Endothelial cell (in vitro differentiated cells): ENCODE measurements at regions not wholly inside any gene's neighbourhood (a gene's known extent, or its start where the extent isn't known, plus 50 kb on each side); places are given as distances from the start of the nearest gene placed in this dataset.

Source experiments
- DNase-seq: peaks from one replicate; pipeline ENCODE4 v3.0.0; 2021; ENCODE audit warnings: low spot score
- H3K27ac Mint-ChIP-seq: one replicate; pipeline ENCODE4 v1.8.0; 2021; ENCODE audit warnings: mixed read lengths, inconsistent platforms; ENCODE audit not compliant: unreplicated experiment
- H3K27me3 Mint-ChIP-seq: one replicate; pipeline ENCODE4 v1.8.0; 2021; ENCODE audit warnings: mild to moderate bottlenecking, moderate library complexity, mixed read lengths, inconsistent platforms; ENCODE audit not compliant: unreplicated experiment
- H3K36me3 Mint-ChIP-seq: one replicate; pipeline ENCODE4 v1.8.0; 2021; ENCODE audit warnings: mild to moderate bottlenecking, low read depth, mixed read lengths, inconsistent platforms; ENCODE audit not compliant: unreplicated experiment
- H3K4me1 Mint-ChIP-seq: one replicate; pipeline ENCODE4 v1.8.0; 2021; ENCODE audit warnings: mild to moderate bottlenecking, mixed read lengths, inconsistent platforms; ENCODE audit not compliant: unreplicated experiment
- H3K4me3 Mint-ChIP-seq: one replicate; pipeline ENCODE4 v1.8.0; 2021; ENCODE audit warnings: mild to moderate bottlenecking, mixed read lengths, inconsistent platforms; ENCODE audit not compliant: unreplicated experiment
- H3K9me3 Mint-ChIP-seq: one replicate; pipeline ENCODE4 v1.8.0; 2021; ENCODE audit warnings: mixed read lengths, inconsistent platforms; ENCODE audit not compliant: unreplicated experiment
- TF ChIP-seq, protein P1 (sequence below): fragments of 200-600 bp; sonication (generic); IDR thresholded peaks from one replicate; pipeline ENCODE4 v1.5.0; 2021; ENCODE audit warnings: antibody characterized with exemption; ENCODE audit not compliant: unreplicated experiment

DNA sequence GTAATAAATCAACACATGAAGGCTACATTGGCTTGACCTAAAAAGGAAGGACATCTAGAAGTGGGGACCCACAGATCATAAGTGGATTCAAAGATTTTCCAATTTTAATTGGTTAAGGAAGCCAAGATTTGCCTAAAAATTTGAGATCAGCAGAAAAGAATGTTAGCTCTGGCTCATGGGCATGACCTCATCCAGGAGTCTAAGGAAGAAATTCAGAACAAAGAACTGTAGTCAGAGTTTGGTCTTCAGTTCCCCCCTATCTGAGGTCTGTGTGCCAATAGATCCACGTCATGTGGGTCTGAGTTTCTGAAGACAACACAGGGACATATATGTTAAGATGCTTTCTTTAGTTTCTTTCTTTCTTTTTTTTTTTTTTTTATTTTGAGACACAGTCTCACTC is 648.8 kb upstream of the SPRY2 start:
- no peak for DNase-seq
- H3K4me3 Mint-ChIP-seq = no peak overlapping the region
- no peak overlapping the region for H3K27ac Mint-ChIP-seq
- H3K4me1 Mint-ChIP-seq = no peaks in the 10 kb centered on the region
- no peaks in the 10 kb centered on the region for H3K9me3 Mint-ChIP-seq
- TF ChIP-seq, protein P1, sequence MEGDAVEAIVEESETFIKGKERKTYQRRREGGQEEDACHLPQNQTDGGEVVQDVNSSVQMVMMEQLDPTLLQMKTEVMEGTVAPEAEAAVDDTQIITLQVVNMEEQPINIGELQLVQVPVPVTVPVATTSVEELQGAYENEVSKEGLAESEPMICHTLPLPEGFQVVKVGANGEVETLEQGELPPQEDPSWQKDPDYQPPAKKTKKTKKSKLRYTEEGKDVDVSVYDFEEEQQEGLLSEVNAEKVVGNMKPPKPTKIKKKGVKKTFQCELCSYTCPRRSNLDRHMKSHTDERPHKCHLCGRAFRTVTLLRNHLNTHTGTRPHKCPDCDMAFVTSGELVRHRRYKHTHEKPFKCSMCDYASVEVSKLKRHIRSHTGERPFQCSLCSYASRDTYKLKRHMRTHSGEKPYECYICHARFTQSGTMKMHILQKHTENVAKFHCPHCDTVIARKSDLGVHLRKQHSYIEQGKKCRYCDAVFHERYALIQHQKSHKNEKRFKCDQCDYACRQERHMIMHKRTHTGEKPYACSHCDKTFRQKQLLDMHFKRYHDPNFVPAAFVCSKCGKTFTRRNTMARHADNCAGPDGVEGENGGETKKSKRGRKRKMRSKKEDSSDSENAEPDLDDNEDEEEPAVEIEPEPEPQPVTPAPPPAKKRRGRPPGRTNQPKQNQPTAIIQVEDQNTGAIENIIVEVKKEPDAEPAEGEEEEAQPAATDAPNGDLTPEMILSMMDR = no peak
- H3K36me3 Mint-ChIP-seq = peaks cover 5% of the 10 kb centered on the region
- no peaks in the 10 kb centered on the region for H3K27me3 Mint-ChIP-seq

DNA sequence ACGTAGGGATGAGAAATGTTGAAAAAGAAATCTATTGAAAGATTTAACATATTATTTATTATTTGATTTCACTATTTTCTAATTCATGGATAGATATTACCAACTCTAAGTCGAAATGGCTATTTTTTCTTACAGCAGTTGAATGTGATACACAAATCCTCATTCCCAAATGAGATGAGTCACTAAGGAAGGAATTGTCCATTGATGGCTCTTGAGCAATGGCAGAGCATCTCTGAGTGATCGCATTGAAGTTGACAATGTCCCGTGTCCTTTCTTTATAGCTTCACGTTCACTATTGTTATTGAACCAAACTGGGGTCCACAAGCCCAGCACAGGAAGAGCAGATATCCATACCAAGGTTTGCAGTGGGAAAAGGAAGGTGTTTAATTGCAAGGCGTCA is 648.3 kb upstream of the SPRY2 start:
- H3K4me3 Mint-ChIP-seq = no peak overlapping the region
- H3K4me1 Mint-ChIP-seq = no peaks in the 10 kb centered on the region
- TF ChIP-seq, protein P1 = no peak
- DNase-seq = no peak
- H3K27me3 Mint-ChIP-seq = no peaks in the 10 kb centered on the region
- H3K27ac Mint-ChIP-seq = no peak overlapping the region
- peaks cover 5% of the 10 kb centered on the region for H3K36me3 Mint-ChIP-seq
- no peaks in the 10 kb centered on the region for H3K9me3 Mint-ChIP-seq

DNA sequence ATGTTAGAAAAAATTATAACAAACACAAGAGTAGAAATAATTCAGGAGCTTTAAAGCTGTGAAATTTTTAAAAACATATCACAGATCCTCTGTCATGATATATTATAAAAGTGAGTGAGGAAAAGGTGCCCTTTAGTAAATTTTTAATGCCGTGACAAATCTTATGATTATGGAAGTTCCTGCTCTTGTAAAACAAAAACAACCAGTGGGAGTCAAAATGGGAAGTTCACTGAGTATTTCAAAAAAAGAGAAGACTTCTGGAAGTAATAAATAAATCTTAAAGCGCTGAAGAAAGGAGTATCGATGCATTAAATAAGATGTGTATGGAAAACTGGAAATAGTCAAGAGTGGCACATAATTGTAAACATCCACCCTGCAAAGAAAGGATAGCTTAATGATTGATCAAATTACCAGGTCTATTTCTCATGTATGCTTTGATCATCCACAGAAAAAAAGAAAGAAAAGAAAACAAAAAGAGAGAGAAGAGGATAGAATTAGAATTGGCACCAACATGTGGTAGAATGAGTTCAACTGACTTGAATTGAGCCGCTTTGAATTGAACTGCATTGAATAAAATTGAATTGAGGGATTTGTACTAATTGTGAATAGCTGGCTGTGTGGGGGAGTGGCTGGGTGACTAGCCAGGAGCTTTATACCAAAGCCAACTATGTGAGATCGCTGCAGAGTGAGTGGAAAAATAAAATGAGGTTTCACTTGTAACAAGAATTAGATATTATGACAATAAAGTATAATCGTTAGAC is 647.6 kb upstream of the SPRY2 start:
- Mint-ChIP-seq H3K4me3 (no peak overlapping the region), H3K4me1 (no peaks in the 10 kb centered on the region), H3K27ac (no peak overlapping the region), H3K27me3 (no peaks in the 10 kb centered on the region), H3K36me3 (peaks cover 5% of the 10 kb centered on the region), H3K9me3 (no peaks in the 10 kb centered on the region)
- no peak for DNase-seq
- TF ChIP-seq, protein P1 = no peak

DNA sequence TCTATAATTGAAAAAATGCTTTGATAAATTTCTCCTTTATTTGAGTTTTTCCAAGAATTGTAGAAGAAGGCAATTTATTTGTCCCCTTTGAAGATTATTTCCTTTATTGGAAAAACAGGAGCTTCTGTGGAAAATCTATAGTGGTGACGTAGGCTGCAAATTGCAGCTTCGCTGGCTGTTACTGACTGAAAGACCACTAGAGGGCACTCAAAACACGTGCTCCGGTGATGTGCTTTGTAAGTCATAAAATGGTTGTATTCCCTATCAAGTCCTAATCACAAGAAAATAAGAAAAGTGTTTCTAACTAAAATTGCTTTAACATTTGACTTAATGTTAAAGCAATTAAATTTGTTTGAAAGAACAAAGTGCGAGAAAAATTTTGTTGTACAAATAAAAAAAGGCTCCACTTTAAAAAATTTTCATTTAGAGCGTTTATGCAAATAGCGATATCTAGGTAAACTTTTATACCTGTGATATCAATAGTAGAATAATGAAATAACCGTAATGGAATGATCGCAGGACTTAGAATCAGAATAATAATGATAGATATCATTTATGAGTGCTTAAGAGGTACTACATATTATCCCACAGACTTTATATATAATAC is 638.2 kb upstream of the SPRY2 start:
- Mint-ChIP-seq H3K4me1 (no peaks in the 10 kb centered on the region), H3K36me3 (no peaks in the 10 kb centered on the region), H3K27ac (no peak overlapping the region), H3K27me3 (no peaks in the 10 kb centered on the region), H3K9me3 (no peaks in the 10 kb centered on the region), H3K4me3 (no peak overlapping the region)
- DNase-seq = peak; percentile 45
- TF ChIP-seq, protein P1 = peak; percentile 85

DNA sequence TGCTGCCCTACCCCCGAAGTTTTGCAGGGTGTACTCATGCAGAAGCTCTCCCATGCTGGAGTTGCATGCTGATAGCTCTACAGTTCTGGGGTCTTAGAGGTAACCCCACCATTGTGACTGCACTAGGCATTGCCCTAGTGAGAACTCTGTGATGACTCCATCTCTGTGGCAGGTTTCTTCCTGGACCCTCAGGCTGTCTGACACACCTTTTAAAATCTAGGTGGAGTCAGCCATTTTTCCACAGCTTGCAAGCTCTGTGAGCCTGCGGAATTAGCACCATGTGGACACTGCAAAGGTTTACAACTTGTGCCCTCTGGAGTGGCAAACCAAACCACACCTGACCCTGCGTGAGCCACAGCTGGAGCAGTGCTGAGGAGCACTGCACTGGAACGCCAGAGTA is 636.2 kb upstream of the SPRY2 start:
- TF ChIP-seq, protein P1 = no peak
- Mint-ChIP-seq H3K27ac (no peak overlapping the region), H3K4me1 (no peaks in the 10 kb centered on the region), H3K4me3 (no peak overlapping the region), H3K36me3 (no peaks in the 10 kb centered on the region), H3K27me3 (no peaks in the 10 kb centered on the region), H3K9me3 (no peaks in the 10 kb centered on the region)
- no peak for DNase-seq
